Right lobe of liver (tissue), 4 donors: ENCODE measurements at regions not wholly inside any gene's neighbourhood (a gene's known extent, or its start where the extent isn't known, plus 50 kb on each side); places are given as distances from the start of the nearest gene placed in this dataset.

Experiments used
- POLR2A ChIP-seq: fragments of 450-650 bp; IDR thresholded peaks from one replicate; pipeline ENCODE4 v1.6.1; 2017; ENCODE audit warnings: antibody characterized with exemption, mild to moderate bottlenecking
- TF ChIP-seq, protein P1 (sequence below), 4 donors: fragments of 200-600 bp in 3 of 4; fragments of 450-650 bp in 1 of 4; IDR thresholded peaks; one replicate each; pipeline versions ENCODE4 v1.5.1 to v1.8.0; 2016 to 2022; ENCODE audit warnings: antibody characterized with exemption in 4 of 4, mild to moderate bottlenecking in 2 of 4
- donor health status: DM: no; HTN: no; CAD: no.
- donor health status: DM: no; HTN: no; CAD: no.
- donor health status: DM: no; HTN: yes; CAD: no.

GRCh38 chr7:32395168-32395567, 95.0 kb downstream of the LSM5 start:
- TF ChIP-seq, protein P1, sequence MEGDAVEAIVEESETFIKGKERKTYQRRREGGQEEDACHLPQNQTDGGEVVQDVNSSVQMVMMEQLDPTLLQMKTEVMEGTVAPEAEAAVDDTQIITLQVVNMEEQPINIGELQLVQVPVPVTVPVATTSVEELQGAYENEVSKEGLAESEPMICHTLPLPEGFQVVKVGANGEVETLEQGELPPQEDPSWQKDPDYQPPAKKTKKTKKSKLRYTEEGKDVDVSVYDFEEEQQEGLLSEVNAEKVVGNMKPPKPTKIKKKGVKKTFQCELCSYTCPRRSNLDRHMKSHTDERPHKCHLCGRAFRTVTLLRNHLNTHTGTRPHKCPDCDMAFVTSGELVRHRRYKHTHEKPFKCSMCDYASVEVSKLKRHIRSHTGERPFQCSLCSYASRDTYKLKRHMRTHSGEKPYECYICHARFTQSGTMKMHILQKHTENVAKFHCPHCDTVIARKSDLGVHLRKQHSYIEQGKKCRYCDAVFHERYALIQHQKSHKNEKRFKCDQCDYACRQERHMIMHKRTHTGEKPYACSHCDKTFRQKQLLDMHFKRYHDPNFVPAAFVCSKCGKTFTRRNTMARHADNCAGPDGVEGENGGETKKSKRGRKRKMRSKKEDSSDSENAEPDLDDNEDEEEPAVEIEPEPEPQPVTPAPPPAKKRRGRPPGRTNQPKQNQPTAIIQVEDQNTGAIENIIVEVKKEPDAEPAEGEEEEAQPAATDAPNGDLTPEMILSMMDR (IDR thresholded peaks at IDR 0.05): no peak
- no peak for TF ChIP-seq POLR2A
